WTC11 (cell line): ENCODE measurements at regions not wholly inside any gene's neighbourhood (a gene's known extent, or its start where the extent isn't known, plus 50 kb on each side); places are given as distances from the start of the nearest gene placed in this dataset.

Experiments
- ATAC-seq: fragments of 200-7000 bp; cut with Tn5 transposase; 2 replicates; pipeline ENCODE4 v1.10.0; 2021; ENCODE audit warnings: mild to moderate bottlenecking, moderate library complexity
- CTCF ChIA-PET: fragments of 300-600 bp; sonication (Branson Sonifier 250); formaldehyde crosslinking; loops from one replicate; lab custom pipeline; 2021; ENCODE audit warnings: antibody characterized with exemption; lab: Charles Lee
- POLR2A ChIA-PET: fragments of 350-600 bp; sonication (Branson Sonifier 250); formaldehyde crosslinking; loops from one replicate; lab custom pipeline; 2021; ENCODE audit warnings: antibody characterized with exemption; lab: Charles Lee
- DNase-seq: peaks from one replicate; pipeline ENCODE4 v3.0.0; 2021; ENCODE audit warnings: low spot score
- H3K27ac Mint-ChIP-seq: 2 replicates; pipeline ENCODE4 v1.8.0; 2021; ENCODE audit warnings: mixed read lengths
- H3K27me3 Mint-ChIP-seq: 2 replicates; pipeline ENCODE4 v1.8.0; 2021; ENCODE audit warnings: low read depth, mild to moderate bottlenecking, moderate library complexity, mixed read lengths
- H3K36me3 Mint-ChIP-seq: 2 replicates; pipeline ENCODE4 v1.8.0; 2021; ENCODE audit warnings: mixed read lengths
- H3K4me1 Mint-ChIP-seq: 2 replicates; pipeline ENCODE4 v1.8.0; 2022; ENCODE audit warnings: mixed read lengths
- H3K4me3 Mint-ChIP-seq: 2 replicates; pipeline ENCODE4 v1.8.0; 2021; ENCODE audit warnings: mild to moderate bottlenecking, moderate library complexity, mixed read lengths
- H3K9me3 Mint-ChIP-seq: 2 replicates; pipeline ENCODE4 v1.8.0; 2021; ENCODE audit warnings: mixed read lengths
- EMX1 ChIP-seq: fragments of 250-450 bp; sonication (Bioruptor Pico); IDR thresholded peaks from 2 replicates; pipeline ENCODE4 v1.8.0; 2021; ENCODE audit warnings: mild to moderate bottlenecking
- MXD4 ChIP-seq: fragments of 250-450 bp; sonication (Bioruptor Pico); IDR thresholded peaks from 2 replicates; pipeline ENCODE4 v1.8.0; 2021; ENCODE audit warnings: mild to moderate bottlenecking, moderate library complexity, borderline replicate concordance
- NFE2L1 ChIP-seq: sonication (generic); formaldehyde crosslinking; IDR thresholded peaks from 2 replicates; pipeline ENCODE4 v1.8.1; 2023; ENCODE audit warnings: missing genetic modification reagents
- NR1H2 ChIP-seq: sonication (generic); formaldehyde crosslinking; IDR thresholded peaks from 2 replicates; pipeline ENCODE4 v1.9.0; 2021; ENCODE audit warnings: mild to moderate bottlenecking, moderate library complexity, missing genetic modification reagents
- PRRX2 ChIP-seq: fragments of 250-450 bp; sonication (Bioruptor Pico); IDR thresholded peaks from 2 replicates; pipeline ENCODE4 v1.8.0; 2021; ENCODE audit warnings: mild to moderate bottlenecking
- SMAD3 ChIP-seq: sonication (generic); formaldehyde crosslinking; IDR thresholded peaks from 2 replicates; pipeline ENCODE4 v1.8.0; 2022; ENCODE audit warnings: missing genetic modification reagents, mild to moderate bottlenecking, borderline replicate concordance
- SMAD4 ChIP-seq: sonication (generic); formaldehyde crosslinking; IDR thresholded peaks from 2 replicates; pipeline ENCODE4 v1.8.0; 2022; ENCODE audit warnings: mild to moderate bottlenecking, missing genetic modification reagents
- ZBTB21 ChIP-seq: sonication (generic); formaldehyde crosslinking; IDR thresholded peaks from 2 replicates; pipeline ENCODE4 v1.8.1; 2023; ENCODE audit warnings: mild to moderate bottlenecking, missing genetic modification reagents, borderline replicate concordance
- ZNF219 ChIP-seq: sonication (generic); formaldehyde crosslinking; IDR thresholded peaks from 2 replicates; pipeline ENCODE4 v1.8.0; 2023; ENCODE audit warnings: missing genetic modification reagents, mild to moderate bottlenecking, borderline replicate concordance
- TF ChIP-seq, protein P1 (sequence below): sonication (generic); formaldehyde crosslinking; IDR thresholded peaks from 2 replicates; pipeline ENCODE4 v1.8.0; 2023; ENCODE audit warnings: missing genetic modification reagents, mild to moderate bottlenecking, borderline replicate concordance
- TF ChIP-seq, protein P2 (sequence below): sonication (generic); formaldehyde crosslinking; IDR thresholded peaks from 2 replicates; pipeline ENCODE4 v1.8.1; 2022; ENCODE audit warnings: missing genetic modification reagents, borderline replicate concordance
- TF ChIP-seq, protein P3 (sequence below): fragments of 250-450 bp; sonication (Bioruptor Pico); IDR thresholded peaks from 2 replicates; pipeline ENCODE4 v1.9.0; 2021; ENCODE audit warnings: mild to moderate bottlenecking
- TF ChIP-seq, protein P4 (sequence below): sonication (generic); formaldehyde crosslinking; IDR thresholded peaks from 2 replicates; pipeline ENCODE4 v1.8.0; 2023; ENCODE audit warnings: mild to moderate bottlenecking, missing genetic modification reagents
- TF ChIP-seq, protein P5 (sequence below): fragments of 250-450 bp; sonication (Bioruptor Pico); IDR thresholded peaks from 2 replicates; pipeline ENCODE4 v1.9.0; 2021; ENCODE audit warnings: moderate library complexity, mild to moderate bottlenecking, inconsistent platforms, borderline replicate concordance
- TF ChIP-seq, protein P6 (sequence below): sonication (generic); formaldehyde crosslinking; IDR thresholded peaks from 2 replicates; pipeline ENCODE4 v1.8.1; 2022; ENCODE audit warnings: mild to moderate bottlenecking, moderate library complexity, missing genetic modification reagents
- TF ChIP-seq, protein P7 (sequence below): fragments of 250-450 bp; sonication (Bioruptor Pico); IDR thresholded peaks from 2 replicates; pipeline ENCODE4 v1.9.0; 2021; ENCODE audit warnings: mild to moderate bottlenecking
- TF ChIP-seq, protein P8 (sequence below): sonication (generic); formaldehyde crosslinking; IDR thresholded peaks from 2 replicates; pipeline ENCODE4 v1.8.1; 2023; ENCODE audit warnings: mild to moderate bottlenecking, missing genetic modification reagents, moderate library complexity

DNA sequence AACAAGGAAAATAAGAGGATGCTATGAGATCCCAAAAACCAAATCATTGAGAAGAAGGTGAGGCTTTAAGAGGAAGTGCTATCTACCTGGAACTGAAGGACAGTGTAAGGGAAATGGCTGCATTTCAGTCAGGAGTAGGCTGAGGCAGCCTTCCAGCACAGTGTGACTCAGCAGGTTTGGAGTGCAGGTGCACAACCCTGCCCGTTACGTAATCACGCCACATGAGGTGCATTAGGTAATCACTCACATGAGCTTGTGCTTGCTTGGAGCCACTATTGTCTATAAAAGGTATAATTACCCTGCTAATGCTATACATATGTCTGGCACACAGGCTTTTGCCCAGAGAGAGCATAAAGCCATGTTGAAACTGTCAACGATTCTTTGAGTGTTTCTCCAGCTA lies 74.9 kb downstream of the DIO2 start (continued):
- TF ChIP-seq, protein P1, sequence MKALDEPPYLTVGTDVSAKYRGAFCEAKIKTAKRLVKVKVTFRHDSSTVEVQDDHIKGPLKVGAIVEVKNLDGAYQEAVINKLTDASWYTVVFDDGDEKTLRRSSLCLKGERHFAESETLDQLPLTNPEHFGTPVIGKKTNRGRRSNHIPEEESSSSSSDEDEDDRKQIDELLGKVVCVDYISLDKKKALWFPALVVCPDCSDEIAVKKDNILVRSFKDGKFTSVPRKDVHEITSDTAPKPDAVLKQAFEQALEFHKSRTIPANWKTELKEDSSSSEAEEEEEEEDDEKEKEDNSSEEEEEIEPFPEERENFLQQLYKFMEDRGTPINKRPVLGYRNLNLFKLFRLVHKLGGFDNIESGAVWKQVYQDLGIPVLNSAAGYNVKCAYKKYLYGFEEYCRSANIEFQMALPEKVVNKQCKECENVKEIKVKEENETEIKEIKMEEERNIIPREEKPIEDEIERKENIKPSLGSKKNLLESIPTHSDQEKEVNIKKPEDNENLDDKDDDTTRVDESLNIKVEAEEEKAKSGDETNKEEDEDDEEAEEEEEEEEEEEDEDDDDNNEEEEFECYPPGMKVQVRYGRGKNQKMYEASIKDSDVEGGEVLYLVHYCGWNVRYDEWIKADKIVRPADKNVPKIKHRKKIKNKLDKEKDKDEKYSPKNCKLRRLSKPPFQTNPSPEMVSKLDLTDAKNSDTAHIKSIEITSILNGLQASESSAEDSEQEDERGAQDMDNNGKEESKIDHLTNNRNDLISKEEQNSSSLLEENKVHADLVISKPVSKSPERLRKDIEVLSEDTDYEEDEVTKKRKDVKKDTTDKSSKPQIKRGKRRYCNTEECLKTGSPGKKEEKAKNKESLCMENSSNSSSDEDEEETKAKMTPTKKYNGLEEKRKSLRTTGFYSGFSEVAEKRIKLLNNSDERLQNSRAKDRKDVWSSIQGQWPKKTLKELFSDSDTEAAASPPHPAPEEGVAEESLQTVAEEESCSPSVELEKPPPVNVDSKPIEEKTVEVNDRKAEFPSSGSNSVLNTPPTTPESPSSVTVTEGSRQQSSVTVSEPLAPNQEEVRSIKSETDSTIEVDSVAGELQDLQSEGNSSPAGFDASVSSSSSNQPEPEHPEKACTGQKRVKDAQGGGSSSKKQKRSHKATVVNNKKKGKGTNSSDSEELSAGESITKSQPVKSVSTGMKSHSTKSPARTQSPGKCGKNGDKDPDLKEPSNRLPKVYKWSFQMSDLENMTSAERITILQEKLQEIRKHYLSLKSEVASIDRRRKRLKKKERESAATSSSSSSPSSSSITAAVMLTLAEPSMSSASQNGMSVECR (CRISPR knock-in tag) = no peak
- no peak for TF ChIP-seq SMAD3 (CRISPR knock-in tag)
- no peak for TF ChIP-seq PRRX2
- no peak for TF ChIP-seq SMAD4

DNA sequence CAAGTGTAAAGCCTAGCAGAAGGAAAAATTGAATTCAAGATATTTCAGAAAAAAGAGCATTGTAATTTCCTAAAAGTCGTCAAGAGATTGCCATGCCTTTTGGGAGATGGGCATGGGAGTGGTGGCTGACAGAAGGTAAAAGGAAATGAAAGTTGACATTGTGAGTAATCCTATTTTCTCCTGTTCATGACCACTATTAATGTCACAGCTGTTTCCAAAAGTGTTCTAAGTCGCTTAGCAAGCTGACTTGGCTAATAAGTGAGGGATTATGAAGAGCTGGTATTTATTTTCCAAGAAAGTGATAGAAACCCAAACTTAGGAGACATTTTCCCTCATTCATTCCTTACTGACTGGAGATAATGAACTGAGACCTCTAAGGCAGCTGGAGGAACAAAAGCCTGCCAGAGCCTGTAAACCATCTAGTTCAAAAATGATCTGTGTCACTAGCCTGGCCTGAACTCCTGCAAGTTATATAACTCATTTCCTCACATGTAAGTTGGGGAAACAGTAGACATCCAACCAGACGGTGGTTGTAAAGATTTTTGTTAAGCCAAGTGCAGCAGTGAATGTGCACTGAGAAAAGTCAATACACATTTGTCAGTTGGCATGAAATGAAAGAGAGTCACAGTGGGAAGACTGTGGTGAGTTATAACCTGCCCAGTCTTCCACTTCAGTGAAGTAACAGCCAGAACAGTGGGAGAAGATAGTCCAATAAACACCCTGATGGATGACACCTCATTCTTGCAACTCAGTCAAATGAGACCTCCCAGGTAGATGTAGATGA lies 75.8 kb downstream of the DIO2 start:
- TF ChIP-seq, protein P2, sequence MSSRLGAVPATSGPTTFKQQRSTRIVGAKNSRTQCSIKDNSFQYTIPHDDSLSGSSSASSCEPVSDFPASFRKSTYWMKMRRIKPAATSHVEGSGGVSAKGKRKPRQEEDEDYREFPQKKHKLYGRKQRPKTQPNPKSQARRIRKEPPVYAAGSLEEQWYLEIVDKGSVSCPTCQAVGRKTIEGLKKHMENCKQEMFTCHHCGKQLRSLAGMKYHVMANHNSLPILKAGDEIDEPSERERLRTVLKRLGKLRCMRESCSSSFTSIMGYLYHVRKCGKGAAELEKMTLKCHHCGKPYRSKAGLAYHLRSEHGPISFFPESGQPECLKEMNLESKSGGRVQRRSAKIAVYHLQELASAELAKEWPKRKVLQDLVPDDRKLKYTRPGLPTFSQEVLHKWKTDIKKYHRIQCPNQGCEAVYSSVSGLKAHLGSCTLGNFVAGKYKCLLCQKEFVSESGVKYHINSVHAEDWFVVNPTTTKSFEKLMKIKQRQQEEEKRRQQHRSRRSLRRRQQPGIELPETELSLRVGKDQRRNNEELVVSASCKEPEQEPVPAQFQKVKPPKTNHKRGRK (CRISPR knock-in tag) = no peak
- peaks cover 81% of the 10 kb centered on the region for H3K9me3 Mint-ChIP-seq
- peaks cover 39% of the 10 kb centered on the region for H3K36me3 Mint-ChIP-seq
- ATAC-seq (no peak), DNase-seq (no peak)
- CTCF ChIA-PET = no interaction called here
- POLR2A ChIA-PET = no interaction called here
- H3K27ac Mint-ChIP-seq = no peak overlapping the region
- no peak overlapping the region for H3K4me3 Mint-ChIP-seq
- H3K4me1 Mint-ChIP-seq = no peaks in the 10 kb centered on the region
- H3K27me3 Mint-ChIP-seq = peaks cover 3% of the 10 kb centered on the region; the same call in 1 of the 2 replicates

DNA sequence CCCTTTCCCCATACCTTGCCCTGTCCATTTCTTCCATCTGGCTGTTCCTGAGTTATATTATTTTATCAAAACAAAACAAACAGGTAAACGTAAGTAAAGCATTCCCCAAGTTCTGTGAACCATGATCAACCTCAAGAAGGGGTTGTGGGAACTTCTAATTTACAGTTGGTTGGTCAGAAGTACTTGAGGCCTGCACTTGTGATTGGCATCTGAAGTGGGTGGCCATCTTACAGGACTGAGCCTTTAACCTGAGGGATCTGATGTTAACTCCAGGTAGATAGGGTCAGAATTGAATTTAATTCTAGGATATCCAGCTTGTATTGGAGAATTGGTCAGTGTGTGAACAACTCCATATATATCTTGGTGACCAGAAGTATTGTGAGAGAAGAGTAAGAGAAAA lies 77.0 kb downstream of the DIO2 start:
- Mint-ChIP-seq H3K36me3 (peaks cover 36% of the 10 kb centered on the region), H3K9me3 (peaks cover 78% of the 10 kb centered on the region), H3K27me3 (0 out of 2 replicates have a peak, but pooled peaks cover 3% of the 10 kb centered on the region), H3K4me1 (no peaks in the 10 kb centered on the region), H3K27ac (no peak overlapping the region), H3K4me3 (no peak overlapping the region)
- ChIA-PET CTCF (no interaction called here), POLR2A (no interaction called here)
- no peak for ATAC-seq
- DNase-seq = no peak
- no peak for TF ChIP-seq ZNF219 (CRISPR knock-in tag)
- TF ChIP-seq, protein P3, sequence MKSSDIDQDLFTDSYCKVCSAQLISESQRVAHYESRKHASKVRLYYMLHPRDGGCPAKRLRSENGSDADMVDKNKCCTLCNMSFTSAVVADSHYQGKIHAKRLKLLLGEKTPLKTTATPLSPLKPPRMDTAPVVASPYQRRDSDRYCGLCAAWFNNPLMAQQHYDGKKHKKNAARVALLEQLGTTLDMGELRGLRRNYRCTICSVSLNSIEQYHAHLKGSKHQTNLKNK (CRISPR knock-in tag) = no peak
- TF ChIP-seq, protein P4, sequence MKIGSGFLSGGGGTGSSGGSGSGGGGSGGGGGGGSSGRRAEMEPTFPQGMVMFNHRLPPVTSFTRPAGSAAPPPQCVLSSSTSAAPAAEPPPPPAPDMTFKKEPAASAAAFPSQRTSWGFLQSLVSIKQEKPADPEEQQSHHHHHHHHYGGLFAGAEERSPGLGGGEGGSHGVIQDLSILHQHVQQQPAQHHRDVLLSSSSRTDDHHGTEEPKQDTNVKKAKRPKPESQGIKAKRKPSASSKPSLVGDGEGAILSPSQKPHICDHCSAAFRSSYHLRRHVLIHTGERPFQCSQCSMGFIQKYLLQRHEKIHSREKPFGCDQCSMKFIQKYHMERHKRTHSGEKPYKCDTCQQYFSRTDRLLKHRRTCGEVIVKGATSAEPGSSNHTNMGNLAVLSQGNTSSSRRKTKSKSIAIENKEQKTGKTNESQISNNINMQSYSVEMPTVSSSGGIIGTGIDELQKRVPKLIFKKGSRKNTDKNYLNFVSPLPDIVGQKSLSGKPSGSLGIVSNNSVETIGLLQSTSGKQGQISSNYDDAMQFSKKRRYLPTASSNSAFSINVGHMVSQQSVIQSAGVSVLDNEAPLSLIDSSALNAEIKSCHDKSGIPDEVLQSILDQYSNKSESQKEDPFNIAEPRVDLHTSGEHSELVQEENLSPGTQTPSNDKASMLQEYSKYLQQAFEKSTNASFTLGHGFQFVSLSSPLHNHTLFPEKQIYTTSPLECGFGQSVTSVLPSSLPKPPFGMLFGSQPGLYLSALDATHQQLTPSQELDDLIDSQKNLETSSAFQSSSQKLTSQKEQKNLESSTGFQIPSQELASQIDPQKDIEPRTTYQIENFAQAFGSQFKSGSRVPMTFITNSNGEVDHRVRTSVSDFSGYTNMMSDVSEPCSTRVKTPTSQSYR = no peak
- TF ChIP-seq, protein P5, sequence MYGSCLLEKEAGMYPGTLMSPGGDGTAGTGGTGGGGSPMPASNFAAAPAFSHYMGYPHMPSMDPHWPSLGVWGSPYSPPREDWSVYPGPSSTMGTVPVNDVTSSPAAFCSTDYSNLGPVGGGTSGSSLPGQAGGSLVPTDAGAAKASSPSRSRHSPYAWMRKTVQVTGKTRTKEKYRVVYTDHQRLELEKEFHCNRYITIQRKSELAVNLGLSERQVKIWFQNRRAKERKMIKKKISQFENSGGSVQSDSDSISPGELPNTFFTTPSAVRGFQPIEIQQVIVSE (CRISPR knock-in tag) = no peak
- TF ChIP-seq NFE2L1 (CRISPR knock-in tag) = no peak
- no peak for TF ChIP-seq MXD4 (CRISPR knock-in tag)
- TF ChIP-seq NR1H2 (CRISPR knock-in tag) = no peak
- no peak for TF ChIP-seq SMAD4
- no peak for TF ChIP-seq EMX1 (CRISPR knock-in tag)
- TF ChIP-seq, protein P6, sequence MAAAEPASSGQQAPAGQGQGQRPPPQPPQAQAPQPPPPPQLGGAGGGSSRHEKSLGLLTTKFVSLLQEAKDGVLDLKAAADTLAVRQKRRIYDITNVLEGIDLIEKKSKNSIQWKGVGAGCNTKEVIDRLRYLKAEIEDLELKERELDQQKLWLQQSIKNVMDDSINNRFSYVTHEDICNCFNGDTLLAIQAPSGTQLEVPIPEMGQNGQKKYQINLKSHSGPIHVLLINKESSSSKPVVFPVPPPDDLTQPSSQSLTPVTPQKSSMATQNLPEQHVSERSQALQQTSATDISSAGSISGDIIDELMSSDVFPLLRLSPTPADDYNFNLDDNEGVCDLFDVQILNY (CRISPR knock-in tag) = no peak
- TF ChIP-seq, protein P7, sequence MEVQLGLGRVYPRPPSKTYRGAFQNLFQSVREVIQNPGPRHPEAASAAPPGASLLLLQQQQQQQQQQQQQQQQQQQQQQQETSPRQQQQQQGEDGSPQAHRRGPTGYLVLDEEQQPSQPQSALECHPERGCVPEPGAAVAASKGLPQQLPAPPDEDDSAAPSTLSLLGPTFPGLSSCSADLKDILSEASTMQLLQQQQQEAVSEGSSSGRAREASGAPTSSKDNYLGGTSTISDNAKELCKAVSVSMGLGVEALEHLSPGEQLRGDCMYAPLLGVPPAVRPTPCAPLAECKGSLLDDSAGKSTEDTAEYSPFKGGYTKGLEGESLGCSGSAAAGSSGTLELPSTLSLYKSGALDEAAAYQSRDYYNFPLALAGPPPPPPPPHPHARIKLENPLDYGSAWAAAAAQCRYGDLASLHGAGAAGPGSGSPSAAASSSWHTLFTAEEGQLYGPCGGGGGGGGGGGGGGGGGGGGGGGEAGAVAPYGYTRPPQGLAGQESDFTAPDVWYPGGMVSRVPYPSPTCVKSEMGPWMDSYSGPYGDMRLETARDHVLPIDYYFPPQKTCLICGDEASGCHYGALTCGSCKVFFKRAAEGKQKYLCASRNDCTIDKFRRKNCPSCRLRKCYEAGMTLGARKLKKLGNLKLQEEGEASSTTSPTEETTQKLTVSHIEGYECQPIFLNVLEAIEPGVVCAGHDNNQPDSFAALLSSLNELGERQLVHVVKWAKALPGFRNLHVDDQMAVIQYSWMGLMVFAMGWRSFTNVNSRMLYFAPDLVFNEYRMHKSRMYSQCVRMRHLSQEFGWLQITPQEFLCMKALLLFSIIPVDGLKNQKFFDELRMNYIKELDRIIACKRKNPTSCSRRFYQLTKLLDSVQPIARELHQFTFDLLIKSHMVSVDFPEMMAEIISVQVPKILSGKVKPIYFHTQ (CRISPR knock-in tag) = no peak
- TF ChIP-seq, protein P8, sequence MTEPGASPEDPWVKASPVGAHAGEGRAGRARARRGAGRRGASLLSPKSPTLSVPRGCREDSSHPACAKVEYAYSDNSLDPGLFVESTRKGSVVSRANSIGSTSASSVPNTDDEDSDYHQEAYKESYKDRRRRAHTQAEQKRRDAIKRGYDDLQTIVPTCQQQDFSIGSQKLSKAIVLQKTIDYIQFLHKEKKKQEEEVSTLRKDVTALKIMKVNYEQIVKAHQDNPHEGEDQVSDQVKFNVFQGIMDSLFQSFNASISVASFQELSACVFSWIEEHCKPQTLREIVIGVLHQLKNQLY = no peak
- no peak for TF ChIP-seq ZBTB21
